ENCODE measurements at regions not wholly inside any gene's neighbourhood (a gene's known extent, or its start where the extent isn't known, plus 50 kb on each side); places are given as distances from the start of the nearest gene placed in this dataset.

- Mint-ChIP-seq H3K27ac (ENCODE audit: unreplicated experiment) (no peak overlapping the region), H3K27me3 (ENCODE audit: unreplicated experiment) (peaks cover 16% of the 10 kb centered on the region)
- TF ChIP-seq CTCF (IDR thresholded peaks at IDR 0.05) = no peak
These were observed 334.7 kb upstream of the POU3F1 start for GRCh38 chr1:38381256-38381655.

GRCh38 chr1:38376577-38376976 lies 330.0 kb upstream of the POU3F1 start:
- peaks cover 1% of the 10 kb centered on the region for H3K4me1 Mint-ChIP-seq (ENCODE audit: unreplicated experiment)
- TF ChIP-seq CTCF (IDR thresholded peaks at IDR 0.05) = no peak
- H3K27me3 Mint-ChIP-seq (ENCODE audit: unreplicated experiment) = peaks cover 12% of the 10 kb centered on the region
- H3K4me3 Mint-ChIP-seq (ENCODE audit: unreplicated experiment) = no peak overlapping the region
- H3K9me3 Mint-ChIP-seq (ENCODE audit: unreplicated experiment) = peaks cover 27% of the 10 kb centered on the region
- H3K27ac Mint-ChIP-seq (ENCODE audit: unreplicated experiment) = no peak overlapping the region
- no peak for DNase-seq (ENCODE audit: extremely low spot score, unreplicated experiment)
- H3K36me3 Mint-ChIP-seq (ENCODE audit: unreplicated experiment) = no peaks in the 10 kb centered on the region

More at GRCh38 chr1:38381256-38381655, 334.7 kb upstream of the POU3F1 start:
- DNase-seq (ENCODE audit: extremely low spot score, unreplicated experiment) = no peak
- Mint-ChIP-seq H3K36me3 (ENCODE audit: unreplicated experiment) (no peaks in the 10 kb centered on the region), H3K4me3 (ENCODE audit: unreplicated experiment) (no peak overlapping the region), H3K4me1 (ENCODE audit: unreplicated experiment) (peaks cover 1% of the 10 kb centered on the region), H3K9me3 (ENCODE audit: unreplicated experiment) (no peaks in the 10 kb centered on the region)

GRCh38 chr1:38375035-38375434 lies 328.4 kb upstream of the POU3F1 start:
- Mint-ChIP-seq H3K4me3 (ENCODE audit: unreplicated experiment) (no peak overlapping the region), H3K9me3 (ENCODE audit: unreplicated experiment) (peaks cover 27% of the 10 kb centered on the region), H3K4me1 (ENCODE audit: unreplicated experiment) (no peaks in the 10 kb centered on the region), H3K27me3 (ENCODE audit: unreplicated experiment) (peaks cover 6% of the 10 kb centered on the region), H3K27ac (ENCODE audit: unreplicated experiment) (no peak overlapping the region), H3K36me3 (ENCODE audit: unreplicated experiment) (no peaks in the 10 kb centered on the region)
- no peak for DNase-seq (ENCODE audit: extremely low spot score, unreplicated experiment)
- no peak for TF ChIP-seq CTCF (IDR thresholded peaks at IDR 0.05)

DNA sequence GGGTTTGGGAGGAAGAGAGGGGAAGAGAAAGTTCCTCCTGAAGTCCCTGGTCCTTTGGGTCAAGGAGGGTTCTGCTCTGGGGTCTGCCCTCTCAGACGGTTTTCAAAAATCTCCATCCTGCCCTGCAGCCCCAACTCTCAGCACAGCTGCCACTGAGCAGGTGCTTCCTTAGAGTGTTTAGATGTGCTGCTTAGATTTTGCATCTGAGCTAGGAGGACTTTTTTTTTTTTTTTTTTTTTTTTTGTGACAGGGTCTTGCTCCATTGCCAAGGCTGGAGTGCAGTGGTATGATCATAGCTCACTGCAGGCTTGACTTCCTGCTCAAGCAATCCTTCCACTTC lies 324.9 kb upstream of the POU3F1 start:
- Mint-ChIP-seq H3K4me1 (ENCODE audit: unreplicated experiment) (no peaks in the 10 kb centered on the region), H3K27ac (ENCODE audit: unreplicated experiment) (no peak overlapping the region), H3K4me3 (ENCODE audit: unreplicated experiment) (no peak overlapping the region), H3K36me3 (ENCODE audit: unreplicated experiment) (no peaks in the 10 kb centered on the region), H3K9me3 (ENCODE audit: unreplicated experiment) (peaks cover 27% of the 10 kb centered on the region), H3K27me3 (ENCODE audit: unreplicated experiment) (peaks cover 29% of the 10 kb centered on the region)
- TF ChIP-seq CTCF (IDR thresholded peaks at IDR 0.05) = no peak
- no peak for DNase-seq (ENCODE audit: extremely low spot score, unreplicated experiment)

- no peaks in the 10 kb centered on the region for H3K4me1 Mint-ChIP-seq (ENCODE audit: unreplicated experiment)
- H3K9me3 Mint-ChIP-seq (ENCODE audit: unreplicated experiment) = peaks cover 27% of the 10 kb centered on the region
- H3K4me3 Mint-ChIP-seq (ENCODE audit: unreplicated experiment) = no peak overlapping the region
- H3K27ac Mint-ChIP-seq (ENCODE audit: unreplicated experiment) = no peak overlapping the region
- no peaks in the 10 kb centered on the region for H3K36me3 Mint-ChIP-seq (ENCODE audit: unreplicated experiment)
- DNase-seq (ENCODE audit: extremely low spot score, unreplicated experiment) = no peak
- TF ChIP-seq CTCF (IDR thresholded peaks at IDR 0.05) = no peak
- peaks cover 30% of the 10 kb centered on the region for H3K27me3 Mint-ChIP-seq (ENCODE audit: unreplicated experiment)
These were observed 324.3 kb upstream of the POU3F1 start for GRCh38 chr1:38370716-38371504.

All from osteocyte (in vitro differentiated cells).